H1 (cell line): ENCODE measurements at regions not wholly inside any gene's neighbourhood (a gene's known extent, or its start where the extent isn't known, plus 50 kb on each side); places are given as distances from the start of the nearest gene placed in this dataset.

Source experiments
- CTCF ChIA-PET: fragments of 300-600 bp; sonication (Branson Sonifier 250); formaldehyde crosslinking; loops from one replicate; lab custom pipeline; 2021; ENCODE audit not compliant: partially characterized antibody; lab: Charles Lee
- POLR2A ChIA-PET: fragments of 300-600 bp; sonication (Branson Sonifier 250); formaldehyde crosslinking; loops from one replicate; lab custom pipeline; 2021; ENCODE audit warnings: inconsistent platforms; ENCODE audit not compliant: partially characterized antibody; lab: Charles Lee
- DNase-seq, 2 experiments: peaks; one replicate each; pipeline versions ENCODE4 v3.0.0 to v3.0.0-alpha.2; 2010 to 2022; ENCODE audit warnings: low spot score in 2 of 2, low read depth in 1 of 2, mixed read lengths in 1 of 2
- FAIRE-seq: peaks from 2 replicates; lab custom pipeline; 2011; peaks lifted over from hg19 to GRCh38; lab: Jason Lieb, UNC
- H2AFZ ChIP-seq: 2 replicates; pipeline ENCODE4 v1.8.1; 2012; ENCODE audit warnings: low read length, inconsistent platforms
- H2AK5ac ChIP-seq: 2 replicates; pipeline ENCODE4 v1.6.1; 2013; ENCODE audit warnings: low read depth, low read length
- H2BK120ac ChIP-seq: replicated peaks from 2 replicates; pipeline ENCODE3; 2013; ENCODE audit warnings: low read depth, low read length, inconsistent platforms
- H2BK12ac ChIP-seq: 2 replicates; pipeline ENCODE4 v1.6.1; 2013; ENCODE audit warnings: low read depth, low read length
- H2BK15ac ChIP-seq: 2 replicates; pipeline ENCODE4 v1.6.1; 2013; ENCODE audit warnings: low read length
- H2BK20ac ChIP-seq: 2 replicates; pipeline ENCODE4 v1.6.1; 2013; ENCODE audit warnings: low read length
- H2BK5ac ChIP-seq: 2 replicates; pipeline ENCODE4 v1.6.1; 2013; ENCODE audit warnings: low read depth, low read length
- H3K14ac ChIP-seq: 2 replicates; pipeline ENCODE4 v1.6.1; 2013; ENCODE audit warnings: inconsistent platforms; ENCODE audit not compliant: insufficient read length
- H3K18ac ChIP-seq: 2 replicates; pipeline ENCODE4 v1.6.1; 2013; ENCODE audit warnings: low read length; ENCODE audit errors: extremely low read depth
- H3K23ac ChIP-seq: 2 replicates; pipeline ENCODE4 v1.6.1; 2013; ENCODE audit warnings: inconsistent platforms; ENCODE audit not compliant: insufficient read length
- H3K23me2 ChIP-seq: 2 replicates; pipeline ENCODE4 v1.6.1; 2013; ENCODE audit warnings: low read depth, low read length
- H3K27ac ChIP-seq: 2 replicates; pipeline ENCODE4 v1.6.1; 2011; ENCODE audit warnings: low read depth, low read length, inconsistent platforms
- H3K27me3 ChIP-seq, 4 experiments: replicated peaks in 1 of 4; 1 replicate in 1 of 4; 2 replicates in 3 of 4; pipeline versions ENCODE4 v1.6.1 to v1.8.1; 2011 to 2013; ENCODE audit warnings: low read length in 3 of 4, mild to moderate bottlenecking in 3 of 4, inconsistent platforms in 2 of 4, mixed read lengths in 2 of 4, moderate library complexity in 1 of 4; ENCODE audit not compliant: control insufficient read depth in 3 of 4, insufficient read depth in 3 of 4; ENCODE audit errors: extremely low read depth in 1 of 4
- H3K36me3 ChIP-seq, 4 experiments: 2 replicates each; pipeline versions ENCODE4 v1.6.1 to v1.8.1; 2011 to 2013; ENCODE audit warnings: mild to moderate bottlenecking in 4 of 4, low read length in 3 of 4, moderate library complexity in 2 of 4, control low read depth in 1 of 4, inconsistent platforms in 1 of 4; ENCODE audit not compliant: insufficient read depth in 4 of 4, control insufficient read depth in 2 of 4
- H3K4ac ChIP-seq: replicated peaks from 2 replicates; pipeline ENCODE3; 2013; ENCODE audit warnings: low read length, low read depth, mixed read lengths, inconsistent platforms; ENCODE audit not compliant: insufficient read length
- H3K4me1 ChIP-seq, 4 experiments: replicated peaks in 1 of 4; 1 replicate in 1 of 4; 2 replicates in 3 of 4; pipeline versions ENCODE4 v1.6.1 to v1.8.1; 2011 to 2013; ENCODE audit warnings: low read length in 3 of 4, inconsistent platforms in 2 of 4, mixed read lengths in 1 of 4; ENCODE audit not compliant: insufficient read depth in 4 of 4, control insufficient read depth in 3 of 4
- H3K4me2 ChIP-seq, 2 experiments: 2 replicates each; pipeline versions ENCODE4 v1.6.1 to v1.8.1; 2011 to 2013; ENCODE audit warnings: low read depth in 2 of 2, low read length in 2 of 2, control low read depth in 1 of 2, inconsistent platforms in 1 of 2, mild to moderate bottlenecking in 1 of 2; ENCODE audit not compliant: insufficient read depth in 1 of 2
- H3K4me3 ChIP-seq, 4 experiments: fragments of 200-600, 300-600 bp in 1 of 4; sonication (generic), shearing (Covaris generic), sonication (Bioruptor Twin) in 1 of 4; 2 replicates each; pipeline versions ENCODE4 v1.5.1 to v1.8.1; 2011 to 2016; ENCODE audit warnings: low read length in 4 of 4, low read depth in 3 of 4, control low read depth in 2 of 4, inconsistent platforms in 2 of 4, mild to moderate bottlenecking in 2 of 4, mixed read lengths in 1 of 4, moderate library complexity in 1 of 4; ENCODE audit not compliant: insufficient read depth in 2 of 4; ENCODE audit errors: extremely low read depth in 1 of 4
- H3K56ac ChIP-seq: replicated peaks from 2 replicates; pipeline ENCODE3; 2013; ENCODE audit warnings: low read depth, mild to moderate bottlenecking, mixed read lengths, low read length, inconsistent platforms; ENCODE audit not compliant: insufficient read length
- H3K79me1 ChIP-seq: 2 replicates; pipeline ENCODE4 v1.6.1; 2013; ENCODE audit warnings: low read depth, low read length, control low read depth
- H3K79me2 ChIP-seq, 2 experiments: 2 replicates each; pipeline versions ENCODE4 v1.6.1 to v1.8.1; 2012 to 2013; ENCODE audit warnings: low read length in 2 of 2, mild to moderate bottlenecking in 2 of 2, inconsistent platforms in 1 of 2; ENCODE audit not compliant: insufficient read depth in 2 of 2, control insufficient read depth in 1 of 2
- H3K9ac ChIP-seq, 4 experiments: replicated peaks in 1 of 4; 1 replicate in 1 of 4; 2 replicates in 3 of 4; pipeline versions ENCODE4 v1.6.1 to v1.8.1; 2011 to 2013; ENCODE audit warnings: low read depth in 3 of 4, low read length in 3 of 4, control low read depth in 2 of 4, mild to moderate bottlenecking in 2 of 4, moderate library complexity in 2 of 4, inconsistent platforms in 1 of 4; ENCODE audit errors: extremely low read depth in 1 of 4
- H3K9me3 ChIP-seq, 2 experiments: 2 replicates each; pipeline versions ENCODE4 v1.6.1 to v1.8.1; 2012 to 2013; ENCODE audit warnings: mild to moderate bottlenecking in 2 of 2, moderate library complexity in 2 of 2, control low read depth in 1 of 2, inconsistent platforms in 1 of 2, low read depth in 1 of 2, low read length in 1 of 2, mixed read lengths in 1 of 2; ENCODE audit not compliant: insufficient read depth in 2 of 2
- H4K20me1 ChIP-seq, 2 experiments: replicated peaks in 1 of 2; 2 replicates each; pipeline versions ENCODE3 to v1.8.1; 2011 to 2013; ENCODE audit warnings: inconsistent platforms in 2 of 2, low read length in 2 of 2, mild to moderate bottlenecking in 1 of 2; ENCODE audit not compliant: insufficient read depth in 2 of 2, control insufficient read depth in 1 of 2
- H4K5ac ChIP-seq: 2 replicates; pipeline ENCODE4 v1.6.1; 2013; ENCODE audit warnings: low read length, low read depth, mixed read lengths, inconsistent platforms; ENCODE audit not compliant: insufficient read length
- H4K8ac ChIP-seq: 2 replicates; pipeline ENCODE4 v1.8.0; 2013; ENCODE audit warnings: mild to moderate bottlenecking, moderate library complexity, low read length, inconsistent platforms; ENCODE audit not compliant: insufficient read depth; ENCODE audit errors: extremely low read depth
- H4K91ac ChIP-seq: replicated peaks from 2 replicates; pipeline ENCODE3; 2013; ENCODE audit warnings: low read length, mixed read lengths, inconsistent platforms; ENCODE audit not compliant: insufficient read length
- BRCA1 ChIP-seq: IDR thresholded peaks from 2 replicates; pipeline ENCODE4 v1.6.1; 2012; ENCODE audit warnings: low read depth, low read length, improper control_type of control experiment
- CBX5 ChIP-seq: fragments of 300-800, 300-1000 bp; sonication (generic); IDR thresholded peaks from 2 replicates; pipeline ENCODE4 v1.7.1; 2016; ENCODE audit warnings: antibody characterized with exemption, low read length, low read depth
- CHD2 ChIP-seq: IDR thresholded peaks from 2 replicates; pipeline ENCODE4 v1.6.1; 2012; ENCODE audit warnings: low read length, improper control_type of control experiment
- CREB1 ChIP-seq: IDR thresholded peaks from 2 replicates; pipeline ENCODE4 v1.6.1; 2012; ENCODE audit warnings: inconsistent platforms
- HDAC2 ChIP-seq, 2 experiments: fragments of 300-600 bp in 1 of 2; sonication (generic) in 1 of 2; IDR thresholded peaks; 2 replicates each; pipeline ENCODE4 v1.6.1; 2011 to 2012; ENCODE audit warnings: low read depth in 2 of 2, low read length in 2 of 2, mild to moderate bottlenecking in 2 of 2, moderate library complexity in 2 of 2, borderline replicate concordance in 1 of 2, inconsistent platforms in 1 of 2
- JUND ChIP-seq: IDR thresholded peaks from 2 replicates; pipeline ENCODE4 v1.6.1; 2011; ENCODE audit warnings: mild to moderate bottlenecking, improper control_type of control experiment, low read length
- MAFK ChIP-seq: IDR thresholded peaks from 2 replicates; pipeline ENCODE4 v1.6.1; 2012; ENCODE audit warnings: low read depth, mild to moderate bottlenecking, improper control_type of control experiment, low read length
- NRF1 ChIP-seq: IDR thresholded peaks from 2 replicates; pipeline ENCODE4 v1.6.1; 2011; ENCODE audit warnings: mild to moderate bottlenecking, low read depth, low read length, improper control_type of control experiment
- POLR2A ChIP-seq, 2 experiments: IDR thresholded peaks; 1 replicate in 1 of 2; 2 replicates in 1 of 2; pipeline ENCODE4 v1.6.1; 2011; ENCODE audit warnings: low read depth in 2 of 2, low read length in 2 of 2, mild to moderate bottlenecking in 2 of 2; ENCODE audit errors: control extremely low read depth in 1 of 2
- RNF2 ChIP-seq: fragments of 200-900, 300-1000 bp; sonication (generic); IDR thresholded peaks from 2 replicates; pipeline ENCODE4 v1.7.1; 2016; ENCODE audit warnings: borderline replicate concordance, low read depth, mild to moderate bottlenecking, antibody characterized with exemption, low read length; ENCODE audit not compliant: poor library complexity, severe bottlenecking; ENCODE audit errors: missing control alignments
- RXRA ChIP-seq: IDR thresholded peaks from 2 replicates; pipeline ENCODE4 v1.6.1; 2011; ENCODE audit warnings: low read depth, mild to moderate bottlenecking, low read length, moderate library complexity; ENCODE audit not compliant: insufficient read depth
- SP1 ChIP-seq: IDR thresholded peaks from 2 replicates; pipeline ENCODE4 v1.6.1; 2011; ENCODE audit warnings: low read depth, low read length
- SUZ12 ChIP-seq: fragments of 200-600 bp; sonication (generic); IDR thresholded peaks from 2 replicates; pipeline ENCODE4 v1.6.1; 2012; ENCODE audit warnings: mild to moderate bottlenecking, inconsistent platforms, low read length, moderate library complexity, mixed read lengths
- YY1 ChIP-seq: IDR thresholded peaks from 2 replicates; pipeline ENCODE4 v1.6.1; 2011; ENCODE audit warnings: low read depth, mild to moderate bottlenecking, low read length
- WGBS, 2 experiments: shearing (Covaris generic) in 1 of 2; methylation state at CpG; one replicate each; pipeline versions ENCODE4 v1.1.6 to v1.1.7; 2013 to 2015; ENCODE audit warnings: low lambda C conversion rate in 2 of 2, mixed read lengths in 2 of 2, inconsistent platforms in 1 of 2, low coverage in 1 of 2, missing lambda C conversion rate in 1 of 2; ENCODE audit not compliant: insufficient replicate concordance in 2 of 2, insufficient coverage in 1 of 2, insufficient read length in 1 of 2; ENCODE audit errors: extremely low coverage in 1 of 2, missing lambda C conversion rate in 1 of 2; 5-methylcytosine and 5-hydroxymethylcytosine counted together
- TF ChIP-seq, protein P1 (sequence below): IDR thresholded peaks from 2 replicates; pipeline ENCODE4 v1.6.1; 2012; ENCODE audit warnings: low read length, inconsistent platforms

GRCh38 chr5:54691656-54692055 lies 174.1 kb downstream of the SNX18 start:
- Histone ChIP-seq H4K5ac (no peak overlapping the region), H3K79me2 (no peaks in the 10 kb centered on the region), H3K23me2 (no peaks in the 10 kb centered on the region), H3K9me3 (no peaks in the 10 kb centered on the region), H2BK20ac (no peak overlapping the region), H3K36me3 (no peaks in the 10 kb centered on the region), H3K18ac (no peak overlapping the region), H2BK5ac (no peak overlapping the region), H4K20me1 (no peaks in the 10 kb centered on the region), H3K79me1 (no peaks in the 10 kb centered on the region), H3K23ac (no peak overlapping the region), H3K4ac (no peak overlapping the region), H3K14ac (no peak overlapping the region), H2AFZ (no peak overlapping the region), H3K4me1 (no peaks in the 10 kb centered on the region; a peak in 1 of 7 replicates), H3K4me2 (no peak overlapping the region), H4K8ac (no peak overlapping the region), H2BK120ac (no peak overlapping the region), H2BK12ac (no peak overlapping the region), H3K9ac (no peak overlapping the region), H2AK5ac (no peak overlapping the region), H3K27me3 (no peaks in the 10 kb centered on the region), H2BK15ac (no peak overlapping the region), H4K91ac (no peak overlapping the region), H3K56ac (no peak overlapping the region), H3K4me3 (no peak overlapping the region), H3K27ac (no peak overlapping the region)
- POLR2A ChIA-PET, result no interaction called here
- 92% methylated on average over 3 of the region's 3 CpGs; no CpG with 5 or more reads in 1 of the 2 experiments for WGBS, 2 experiments
- DNase-seq (no peak), FAIRE-seq (no peak)
- CTCF ChIA-PET, result no interaction called here
- TF ChIP-seq NRF1, result no peak
- TF ChIP-seq BRCA1, result no peak
- no peak for TF ChIP-seq CHD2
- TF ChIP-seq CBX5, result no peak
- TF ChIP-seq CREB1, result no peak
- TF ChIP-seq SUZ12, result no peak
- no peak for TF ChIP-seq HDAC2 (IDR thresholded peaks at IDR 0.05; ENCODE audit: borderline replicate concordance in 1 of 2, low read depth in 2 of 2, low read length in 2 of 2)
- no peak for TF ChIP-seq SP1
- no peak for TF ChIP-seq JUND
- no peak for TF ChIP-seq RXRA
- TF ChIP-seq, protein P1, sequence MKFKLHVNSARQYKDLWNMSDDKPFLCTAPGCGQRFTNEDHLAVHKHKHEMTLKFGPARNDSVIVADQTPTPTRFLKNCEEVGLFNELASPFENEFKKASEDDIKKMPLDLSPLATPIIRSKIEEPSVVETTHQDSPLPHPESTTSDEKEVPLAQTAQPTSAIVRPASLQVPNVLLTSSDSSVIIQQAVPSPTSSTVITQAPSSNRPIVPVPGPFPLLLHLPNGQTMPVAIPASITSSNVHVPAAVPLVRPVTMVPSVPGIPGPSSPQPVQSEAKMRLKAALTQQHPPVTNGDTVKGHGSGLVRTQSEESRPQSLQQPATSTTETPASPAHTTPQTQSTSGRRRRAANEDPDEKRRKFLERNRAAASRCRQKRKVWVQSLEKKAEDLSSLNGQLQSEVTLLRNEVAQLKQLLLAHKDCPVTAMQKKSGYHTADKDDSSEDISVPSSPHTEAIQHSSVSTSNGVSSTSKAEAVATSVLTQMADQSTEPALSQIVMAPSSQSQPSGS, result no peak
- no peak for TF ChIP-seq YY1
- TF ChIP-seq RNF2, result no peak
- TF ChIP-seq MAFK, result no peak
- TF ChIP-seq POLR2A (IDR thresholded peaks at IDR 0.05; ENCODE audit: control extremely low read depth in 1 of 2, low read depth in 2 of 2, low read length in 2 of 2), result no peak
